ENCODE measurements at regions not wholly inside any gene's neighbourhood (a gene's known extent, or its start where the extent isn't known, plus 50 kb on each side); places are given as distances from the start of the nearest gene placed in this dataset.

DNA sequence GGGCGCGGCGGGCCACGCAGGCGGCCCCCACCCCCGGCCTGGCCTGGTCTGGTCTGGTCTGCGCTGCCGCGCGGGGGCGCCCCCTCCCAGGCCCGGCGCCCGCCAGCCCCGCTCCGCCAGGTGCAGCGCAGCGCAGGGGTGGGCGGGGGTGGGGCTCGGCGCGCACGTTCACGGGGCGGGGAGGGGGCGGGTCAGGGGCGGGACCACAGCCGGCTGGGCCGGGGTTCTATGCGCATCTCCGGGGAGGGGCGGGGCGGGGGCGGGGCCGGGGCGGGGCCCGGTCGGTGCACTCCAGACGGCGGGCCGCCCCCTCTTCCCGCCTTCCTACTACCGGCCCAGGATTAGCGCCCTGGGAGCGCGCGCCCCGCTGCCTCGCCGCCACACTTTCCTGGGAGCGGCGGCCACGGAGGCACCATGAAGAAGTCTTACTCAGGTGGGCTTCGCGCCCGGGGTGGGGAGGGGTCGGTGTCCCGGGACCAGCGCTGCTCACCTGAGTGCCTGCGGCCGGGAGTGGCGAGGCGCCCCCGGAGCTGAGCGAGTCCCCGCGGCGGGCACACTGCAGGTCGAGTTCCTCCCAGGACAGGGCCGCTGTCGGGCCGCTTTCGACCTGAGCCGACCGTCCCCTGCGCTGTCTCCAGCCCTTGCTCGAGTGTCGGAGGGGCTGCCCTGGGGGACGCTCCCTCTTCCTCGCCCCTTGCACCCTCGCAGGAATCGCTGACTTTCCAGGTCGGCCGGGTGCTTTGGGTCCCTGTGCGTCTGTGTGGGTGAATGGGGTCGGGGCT, 140.5 kb downstream of the SEC14L1 start:
- no peaks in the 10 kb centered on the region for H3K9me3 ChIP-seq (ENCODE audit: insufficient read depth, low read length)
- peaks cover 12% of the 10 kb centered on the region; the same call in 1 of the 2 replicates for H3K27me3 ChIP-seq (ENCODE audit: low read depth, low read length)
- no peaks in the 10 kb centered on the region for H3K36me3 ChIP-seq (replicated peaks; ENCODE audit: low read depth, low read length)
- no peaks in the 10 kb centered on the region for H4K20me1 ChIP-seq (ENCODE audit: insufficient read depth, low read length)
- no peak overlapping the region for H3K9ac ChIP-seq (ENCODE audit: low read length)
- no peak overlapping the region for H3K4me2 ChIP-seq (ENCODE audit: low read length)
- no peak overlapping the region for H3K27ac ChIP-seq (ENCODE audit: low read length)
- H3K4me3 ChIP-seq (ENCODE audit: low read length), result no peak overlapping the region
- no peaks in the 10 kb centered on the region for H3K79me2 ChIP-seq (ENCODE audit: low read length)
- no peak for TF ChIP-seq EZH2phosphoT487 (IDR thresholded peaks at IDR 0.05; ENCODE audit: low read depth)
- TF ChIP-seq, protein P1, sequence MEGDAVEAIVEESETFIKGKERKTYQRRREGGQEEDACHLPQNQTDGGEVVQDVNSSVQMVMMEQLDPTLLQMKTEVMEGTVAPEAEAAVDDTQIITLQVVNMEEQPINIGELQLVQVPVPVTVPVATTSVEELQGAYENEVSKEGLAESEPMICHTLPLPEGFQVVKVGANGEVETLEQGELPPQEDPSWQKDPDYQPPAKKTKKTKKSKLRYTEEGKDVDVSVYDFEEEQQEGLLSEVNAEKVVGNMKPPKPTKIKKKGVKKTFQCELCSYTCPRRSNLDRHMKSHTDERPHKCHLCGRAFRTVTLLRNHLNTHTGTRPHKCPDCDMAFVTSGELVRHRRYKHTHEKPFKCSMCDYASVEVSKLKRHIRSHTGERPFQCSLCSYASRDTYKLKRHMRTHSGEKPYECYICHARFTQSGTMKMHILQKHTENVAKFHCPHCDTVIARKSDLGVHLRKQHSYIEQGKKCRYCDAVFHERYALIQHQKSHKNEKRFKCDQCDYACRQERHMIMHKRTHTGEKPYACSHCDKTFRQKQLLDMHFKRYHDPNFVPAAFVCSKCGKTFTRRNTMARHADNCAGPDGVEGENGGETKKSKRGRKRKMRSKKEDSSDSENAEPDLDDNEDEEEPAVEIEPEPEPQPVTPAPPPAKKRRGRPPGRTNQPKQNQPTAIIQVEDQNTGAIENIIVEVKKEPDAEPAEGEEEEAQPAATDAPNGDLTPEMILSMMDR (IDR thresholded peaks at IDR 0.05; ENCODE audit: low read depth, low read length), result no peak
- no peak overlapping the region for H2AFZ ChIP-seq (ENCODE audit: low read depth, low read length)
- H3K4me1 ChIP-seq (ENCODE audit: low read length), result peaks cover 2% of the 10 kb centered on the region; the same call in 1 of the 2 replicates

DNA sequence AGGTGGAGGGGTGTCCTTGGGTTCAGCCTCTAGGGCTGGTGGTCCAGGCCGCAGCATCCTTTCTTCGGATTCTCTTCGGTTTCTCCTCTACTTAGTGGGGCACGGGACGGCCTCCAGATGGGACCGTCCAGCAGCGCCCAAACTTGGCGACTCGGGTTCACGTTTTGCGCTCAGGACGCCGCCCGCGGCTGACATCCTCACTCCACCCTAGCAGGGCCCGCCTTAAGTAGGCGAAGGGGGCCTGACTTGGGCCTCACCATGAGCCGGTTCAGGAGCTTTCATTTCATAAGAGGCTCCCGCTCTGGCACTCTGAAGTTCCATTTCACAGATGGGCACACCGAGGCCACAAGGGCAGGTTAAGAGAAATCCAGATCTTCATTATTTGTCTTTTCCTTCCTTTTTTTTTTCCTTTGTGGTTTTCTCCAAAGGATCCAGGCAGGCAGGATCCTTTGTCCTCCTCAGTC, 141.2 kb downstream of the SEC14L1 start:
- H2AFZ ChIP-seq (ENCODE audit: low read depth, low read length), result no peak overlapping the region
- H3K4me2 ChIP-seq (ENCODE audit: low read length), result no peak overlapping the region
- no peaks in the 10 kb centered on the region for H4K20me1 ChIP-seq (ENCODE audit: insufficient read depth, low read length)
- peaks cover 12% of the 10 kb centered on the region; the same call in 1 of the 2 replicates for H3K27me3 ChIP-seq (ENCODE audit: low read depth, low read length)
- H3K9ac ChIP-seq (ENCODE audit: low read length), result no peak overlapping the region
- no peaks in the 10 kb centered on the region for H3K9me3 ChIP-seq (ENCODE audit: insufficient read depth, low read length)
- no peaks in the 10 kb centered on the region for H3K79me2 ChIP-seq (ENCODE audit: low read length)
- H3K36me3 ChIP-seq (replicated peaks; ENCODE audit: low read depth, low read length), result no peaks in the 10 kb centered on the region
- TF ChIP-seq EZH2phosphoT487 (IDR thresholded peaks at IDR 0.05; ENCODE audit: low read depth), result no peak
- TF ChIP-seq, protein P1 (IDR thresholded peaks at IDR 0.05; ENCODE audit: low read depth, low read length), result no peak
- peaks cover 2% of the 10 kb centered on the region; the same call in 1 of the 2 replicates for H3K4me1 ChIP-seq (ENCODE audit: low read length)
- no peak overlapping the region for H3K4me3 ChIP-seq (ENCODE audit: low read length)
- H3K27ac ChIP-seq (ENCODE audit: low read length), result no peak overlapping the region

DNA sequence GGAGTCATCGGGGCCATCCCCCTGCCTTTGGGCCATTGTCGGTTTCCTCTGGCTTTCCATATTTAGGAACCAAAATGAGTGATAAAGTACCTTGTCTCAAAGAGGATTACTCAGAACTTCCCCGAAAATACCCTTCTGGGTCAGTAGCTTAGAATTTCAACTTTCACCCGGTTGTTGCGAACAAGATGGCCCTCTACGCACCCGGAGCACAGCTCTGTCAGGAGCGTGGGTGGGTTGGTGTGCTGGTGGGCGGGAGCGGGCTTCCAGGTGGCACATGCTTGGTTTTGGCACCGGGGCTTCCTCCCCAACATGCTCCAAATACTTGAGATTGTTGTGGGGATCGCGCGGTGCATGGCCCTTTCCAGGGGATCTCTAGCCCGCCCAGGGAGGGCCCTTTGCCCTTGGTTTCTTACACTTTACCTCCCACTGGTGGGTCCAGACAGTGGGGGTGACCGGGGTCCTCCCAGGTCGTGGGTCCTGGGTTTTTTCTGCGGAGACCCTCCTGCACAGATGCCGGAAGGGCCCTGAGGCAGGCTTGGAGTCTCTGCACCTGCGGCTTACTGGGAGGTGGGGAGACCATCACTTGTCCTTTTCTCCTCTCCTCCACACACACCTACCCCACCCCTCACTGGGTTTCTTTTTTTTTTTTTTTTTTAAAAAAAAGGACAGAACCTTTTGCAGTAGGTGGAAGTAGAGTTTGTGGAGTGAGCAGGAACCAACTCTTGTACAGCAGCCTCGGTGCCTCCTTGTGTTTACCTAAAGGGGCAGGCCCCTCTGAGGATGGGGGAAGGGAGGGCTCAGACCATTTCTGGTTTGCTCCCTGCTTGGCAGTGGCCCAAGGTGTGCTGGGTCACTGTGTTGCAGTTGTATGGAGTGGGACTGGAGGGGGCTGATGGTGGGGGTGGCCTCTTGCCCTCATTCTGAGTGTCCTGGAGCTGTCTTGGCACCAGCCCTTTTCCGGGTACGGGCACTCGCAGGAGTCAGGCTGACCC, 142.1 kb downstream of the SEC14L1 start:
- Histone ChIP-seq H3K27ac (ENCODE audit: low read length) (no peak overlapping the region), H3K4me1 (ENCODE audit: low read length) (peaks cover 2% of the 10 kb centered on the region; the same call in 1 of the 2 replicates), H3K27me3 (ENCODE audit: low read depth, low read length) (peaks cover 12% of the 10 kb centered on the region; the same call in 1 of the 2 replicates), H3K4me2 (ENCODE audit: low read length) (no peak overlapping the region), H2AFZ (ENCODE audit: low read depth, low read length) (no peak overlapping the region), H3K9ac (ENCODE audit: low read length) (no peak overlapping the region), H3K9me3 (ENCODE audit: insufficient read depth, low read length) (no peaks in the 10 kb centered on the region), H3K79me2 (ENCODE audit: low read length) (no peaks in the 10 kb centered on the region), H4K20me1 (ENCODE audit: insufficient read depth, low read length) (no peaks in the 10 kb centered on the region), H3K36me3 (replicated peaks; ENCODE audit: low read depth, low read length) (no peaks in the 10 kb centered on the region), H3K4me3 (ENCODE audit: low read length) (no peak overlapping the region)
- TF ChIP-seq, protein P1 (IDR thresholded peaks at IDR 0.05; ENCODE audit: low read depth, low read length), result no peak
- no peak for TF ChIP-seq EZH2phosphoT487 (IDR thresholded peaks at IDR 0.05; ENCODE audit: low read depth)

Measured in OCI-LY3 (cell line).